ENCODE measurements at regions not wholly inside any gene's neighbourhood (a gene's known extent, or its start where the extent isn't known, plus 50 kb on each side); places are given as distances from the start of the nearest gene placed in this dataset.
"Not testable (repeated sequence)": the region's sequence is repeated elsewhere in the genome, so short reads cannot be mapped to it uniquely, and the experiment has no call there.

GRCh38 chr2:192534072-192534471 lies 339.3 kb upstream of the TMEFF2 start (continued):
- TF ChIP-seq REST (IDR thresholded peaks at IDR 0.05; ENCODE audit: low read depth), result no peak
- no peak for TF ChIP-seq MAX (IDR thresholded peaks at IDR 0.05)
- TF ChIP-seq ZBTB33 (IDR thresholded peaks at IDR 0.05; ENCODE audit: extremely low read depth, insufficient replicate concordance, low read length), result no peak
- no peak for TF ChIP-seq CTCF (IDR thresholded peaks at IDR 0.05 in 2 of 3, conservative IDR thresholded peaks at IDR 0.05 in 1 of 3; ENCODE audit: borderline replicate concordance in 1 of 3, insufficient read depth in 1 of 3, low read depth in 2 of 3, low read length in 2 of 3)

GRCh38 chr2:192524642-192525251 lies 330.0 kb upstream of the TMEFF2 start:
- H4K20me1 ChIP-seq (ENCODE audit: insufficient read depth); H3K79me2 ChIP-seq (ENCODE audit: insufficient read depth, low read length); H3K36me3 ChIP-seq (ENCODE audit: control insufficient read depth in 1 of 2, insufficient read depth in 2 of 2, low read length in 2 of 2); H3K4me1 ChIP-seq (ENCODE audit: control insufficient read depth in 1 of 2, insufficient read depth in 2 of 2, low read length in 2 of 2); POLR2A ChIA-PET; intact Hi-C loops (cut with micrococcal nuclease); ATAC-seq; DNase-seq (ENCODE audit: low read depth, low spot score); H3K9me3 ChIP-seq (ENCODE audit: control insufficient read depth in 1 of 2, insufficient read depth in 1 of 2, low read depth in 1 of 2, low read length in 2 of 2); BruUV-seq (replicated peaks); H3K27me3 ChIP-seq (ENCODE audit: insufficient read depth, low read length); H3K4me2 ChIP-seq (ENCODE audit: low read length); H2AFZ ChIP-seq (ENCODE audit: low read depth, low read length, poor library complexity, severe bottlenecking); H3K9me2 ChIP-seq (ENCODE audit: insufficient read depth); H3K4me3 ChIP-seq (replicated peaks in 1 of 2; ENCODE audit: low read depth in 1 of 2, low read length in 2 of 2); CTCF ChIA-PET; H3K9ac ChIP-seq (ENCODE audit: low read length); H3K27ac ChIP-seq (ENCODE audit: low read depth, low read length); RAD21 ChIA-PET (ENCODE audit: low non-redundant PET in 1 of 2, low total read pairs in 2 of 2, uncharacterized antibody in 2 of 2, unreplicated experiment in 2 of 2): not testable (repeated sequence)

- H3K9me3 ChIP-seq (ENCODE audit: control insufficient read depth in 1 of 2, insufficient read depth in 1 of 2, low read depth in 1 of 2, low read length in 2 of 2); H3K79me2 ChIP-seq (ENCODE audit: insufficient read depth, low read length); RAD21 ChIA-PET (ENCODE audit: low non-redundant PET in 1 of 2, low total read pairs in 2 of 2, uncharacterized antibody in 2 of 2, unreplicated experiment in 2 of 2); CTCF ChIA-PET; ATAC-seq; DNase-seq (ENCODE audit: low read depth, low spot score); H3K9ac ChIP-seq (ENCODE audit: low read length); H4K20me1 ChIP-seq (ENCODE audit: insufficient read depth); H3K27ac ChIP-seq (ENCODE audit: low read depth, low read length); H3K4me2 ChIP-seq (ENCODE audit: low read length); BruUV-seq (replicated peaks); H3K4me3 ChIP-seq (replicated peaks in 1 of 2; ENCODE audit: low read depth in 1 of 2, low read length in 2 of 2); H2AFZ ChIP-seq (ENCODE audit: low read depth, low read length, poor library complexity, severe bottlenecking); H3K4me1 ChIP-seq (ENCODE audit: control insufficient read depth in 1 of 2, insufficient read depth in 2 of 2, low read length in 2 of 2); H3K36me3 ChIP-seq (ENCODE audit: control insufficient read depth in 1 of 2, insufficient read depth in 2 of 2, low read length in 2 of 2); H3K27me3 ChIP-seq (ENCODE audit: insufficient read depth, low read length); POLR2A ChIA-PET; H3K9me2 ChIP-seq (ENCODE audit: insufficient read depth); intact Hi-C loops (cut with micrococcal nuclease): not testable (repeated sequence)
Measured at GRCh38 chr2:192524214-192524613, 329.5 kb upstream of the TMEFF2 start.

Measured in HCT116 (cell line).